Stimulated activated CD4-positive, alpha-beta T cell treated with anti-CD3 and anti-CD28 coated beads, Interleukin-1b, Interleukin-23, amount 100 ng/mL, for 4 hours (primary cell): ENCODE measurements at regions not wholly inside any gene's neighbourhood (a gene's known extent, or its start where the extent isn't known, plus 50 kb on each side); places are given as distances from the start of the nearest gene placed in this dataset.

Experiments
- DNase-seq, 2 donors: peaks; one replicate each; pipeline ENCODE4 v3.0.0-alpha.2; 2020; ENCODE audit warnings: low read depth in 2 of 2

DNA sequence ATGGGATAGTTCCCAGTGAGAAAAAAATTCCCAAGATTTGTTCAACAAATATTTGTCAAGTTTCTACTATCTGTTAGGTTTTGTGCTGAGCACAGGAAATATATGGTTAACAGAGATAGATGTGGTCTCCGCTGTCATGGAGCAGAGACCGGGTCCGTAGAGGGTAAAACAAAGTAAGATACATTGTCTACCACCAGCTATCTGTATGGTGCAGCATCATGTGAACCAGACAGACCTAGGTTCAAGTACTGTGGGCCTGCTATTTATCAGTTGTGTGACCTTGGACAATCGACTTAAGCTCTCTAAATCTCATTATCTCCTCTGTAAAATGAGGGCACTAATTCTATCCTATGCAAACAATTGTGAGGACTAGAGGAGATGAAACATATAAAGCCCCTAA, 109.8 kb downstream of the DUSP10 start:
- DNase-seq, result no peak

DNA sequence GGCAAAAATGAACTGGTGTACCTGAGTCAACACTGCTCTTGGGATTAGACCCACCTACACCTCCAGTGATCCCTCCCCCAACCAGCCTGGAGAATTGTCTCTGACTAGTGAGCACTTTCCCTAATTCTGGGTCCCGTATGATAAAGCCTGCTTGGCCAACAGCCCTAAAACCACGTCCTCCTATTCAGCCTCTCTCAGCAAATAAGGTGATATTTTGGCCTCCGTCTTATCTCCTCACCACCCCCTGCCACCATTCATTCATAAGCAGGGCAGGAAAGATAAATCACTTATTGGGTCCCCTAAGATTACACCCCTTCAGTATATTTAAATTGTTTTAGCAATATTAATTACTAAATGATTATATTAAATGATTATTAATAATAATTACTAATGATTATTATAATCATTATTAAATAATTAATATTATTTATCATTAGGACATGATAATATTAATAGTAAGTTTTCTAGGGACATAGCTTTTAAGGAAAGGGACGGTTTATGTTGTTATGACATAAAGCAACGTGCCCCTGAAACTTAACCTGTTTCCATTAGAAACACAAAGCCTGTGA, 108.0 kb downstream of the DUSP10 start:
- no peak for DNase-seq

DNA sequence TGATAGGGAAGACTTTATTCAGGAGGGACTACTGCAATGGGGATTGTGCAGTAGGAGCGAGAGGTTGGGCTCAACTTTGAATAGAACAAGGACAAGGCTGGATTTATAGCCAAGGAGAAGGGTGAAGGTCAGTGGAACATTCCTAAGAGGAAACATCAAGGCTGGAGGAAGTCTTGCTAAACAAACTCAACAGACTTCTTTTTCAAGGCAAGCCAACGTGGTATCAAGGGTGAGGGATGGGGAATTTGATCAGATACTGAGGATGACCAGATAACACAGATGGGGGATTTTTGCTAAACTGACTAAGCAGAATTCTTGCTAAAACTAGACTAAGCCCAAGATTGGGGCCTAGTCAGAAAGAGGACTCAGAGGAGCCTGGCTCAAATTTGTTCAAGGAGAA, 107.3 kb downstream of the DUSP10 start:
- DNase-seq, result no peak

DNA sequence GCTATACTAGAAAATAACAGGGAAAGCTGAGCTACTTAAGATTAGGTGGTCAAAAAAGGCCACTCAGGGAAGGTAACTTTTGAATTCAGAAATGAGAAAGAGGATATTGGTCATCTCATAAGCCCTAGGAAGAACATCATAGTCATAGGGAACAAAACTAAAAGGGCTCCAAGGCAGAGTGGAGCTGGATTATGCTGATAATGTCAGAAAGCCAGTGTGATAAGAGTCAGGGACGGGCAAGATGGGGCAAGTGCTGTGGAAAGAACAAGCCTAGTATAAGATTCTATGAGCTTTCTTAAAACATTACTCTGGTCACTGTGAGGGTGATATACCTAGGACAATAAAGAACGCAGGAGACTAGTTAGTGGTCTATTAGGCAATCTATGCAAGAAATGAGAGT, 106.6 kb downstream of the DUSP10 start:
- DNase-seq, result no peak

DNA sequence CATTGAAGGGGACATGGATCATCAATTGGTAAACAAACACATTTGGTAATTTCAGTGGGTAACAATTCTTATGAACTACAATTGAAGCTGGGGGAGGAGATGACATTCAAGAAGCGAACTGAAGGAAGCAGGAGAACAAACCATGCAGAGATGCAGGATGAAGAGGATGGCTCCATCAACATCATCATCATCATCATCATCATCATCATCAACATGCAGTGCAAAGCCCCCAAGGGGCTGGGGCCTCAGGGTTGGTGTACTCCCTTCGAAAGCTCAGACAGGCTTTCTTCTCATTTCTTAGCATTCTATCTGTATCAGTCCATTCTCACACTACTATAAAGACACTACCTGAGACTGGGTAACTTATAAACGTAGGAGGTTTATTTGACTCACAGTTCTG, 105.8 kb downstream of the DUSP10 start:
- no peak for DNase-seq

DNA sequence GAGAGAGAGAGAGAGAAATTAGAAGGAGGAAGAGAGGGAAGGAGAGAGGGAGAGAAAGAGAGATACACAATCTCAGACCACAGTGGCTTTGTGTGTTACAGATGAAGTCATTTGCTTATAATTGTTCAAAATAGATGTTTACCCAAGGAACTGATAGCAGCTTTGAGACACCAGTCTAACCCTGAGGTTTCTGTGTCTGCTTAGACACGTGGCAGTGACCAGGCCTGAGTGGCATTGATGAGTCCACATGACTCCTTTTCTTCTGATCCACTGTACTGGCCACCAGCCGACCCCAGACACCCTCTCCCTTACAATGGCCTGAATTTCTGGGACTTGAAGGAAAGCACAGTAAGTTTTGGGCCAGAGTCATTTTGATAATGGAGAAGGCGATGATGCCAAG, 104.9 kb downstream of the DUSP10 start:
- DNase-seq, result no peak

DNA sequence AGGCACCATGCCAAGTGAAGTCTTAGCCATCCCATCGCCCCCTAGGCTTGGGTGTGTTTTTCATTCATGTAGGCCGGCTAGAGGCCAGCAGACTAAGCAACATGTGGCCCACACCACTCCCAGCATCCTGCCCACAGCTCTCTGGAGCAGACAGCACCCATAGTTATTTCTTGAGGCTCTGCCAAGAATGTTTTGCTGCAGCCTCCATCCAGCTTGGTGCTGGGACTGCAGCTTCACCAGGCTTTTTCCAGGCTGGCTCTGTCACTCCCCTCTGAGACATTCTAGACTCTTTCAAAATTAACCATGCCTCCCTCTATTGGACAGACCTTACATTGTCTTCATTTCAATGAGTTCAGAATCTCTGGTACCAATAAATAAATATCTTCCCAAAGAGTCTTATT, 104.2 kb downstream of the DUSP10 start:
- DNase-seq, result no peak

DNA sequence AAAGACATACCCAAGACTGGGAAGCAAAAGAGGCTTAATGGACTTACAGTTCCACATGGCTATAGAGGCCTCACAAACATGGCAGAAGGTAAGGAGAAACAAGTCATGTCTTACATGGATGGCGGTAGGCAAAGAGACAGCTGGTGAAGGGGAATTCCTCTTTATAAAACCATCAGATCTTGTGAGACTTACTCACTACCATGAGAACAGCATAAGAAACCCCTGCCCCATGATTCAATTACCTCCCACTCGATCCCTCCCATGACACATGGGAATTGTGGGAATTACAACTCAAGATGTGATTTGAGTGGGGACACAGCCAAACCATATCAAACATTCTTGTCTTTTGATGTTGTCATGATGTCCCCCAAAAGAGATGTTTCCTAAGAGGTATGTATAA, 103.3 kb downstream of the DUSP10 start:
- DNase-seq, result no peak

DNA sequence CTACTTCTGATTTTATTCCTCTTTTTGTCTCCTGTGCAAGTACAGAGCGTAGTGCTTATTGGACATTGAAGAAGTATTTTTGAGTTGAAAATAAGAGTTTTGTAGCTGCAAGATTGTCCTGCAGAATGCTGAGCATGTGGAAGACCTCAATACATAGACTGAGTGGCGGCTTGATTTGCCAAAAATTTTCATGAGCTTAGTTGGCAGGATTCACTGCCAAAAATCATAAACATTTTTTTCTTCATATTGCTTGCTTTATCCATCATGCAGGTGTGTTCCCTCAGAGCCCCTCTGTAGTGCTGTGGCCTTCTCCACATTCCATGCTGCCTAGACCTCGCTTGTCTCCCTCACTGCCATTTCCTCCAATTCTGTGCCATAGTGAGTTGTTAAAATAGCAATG, 100.1 kb downstream of the DUSP10 start:
- DNase-seq, result no peak

DNA sequence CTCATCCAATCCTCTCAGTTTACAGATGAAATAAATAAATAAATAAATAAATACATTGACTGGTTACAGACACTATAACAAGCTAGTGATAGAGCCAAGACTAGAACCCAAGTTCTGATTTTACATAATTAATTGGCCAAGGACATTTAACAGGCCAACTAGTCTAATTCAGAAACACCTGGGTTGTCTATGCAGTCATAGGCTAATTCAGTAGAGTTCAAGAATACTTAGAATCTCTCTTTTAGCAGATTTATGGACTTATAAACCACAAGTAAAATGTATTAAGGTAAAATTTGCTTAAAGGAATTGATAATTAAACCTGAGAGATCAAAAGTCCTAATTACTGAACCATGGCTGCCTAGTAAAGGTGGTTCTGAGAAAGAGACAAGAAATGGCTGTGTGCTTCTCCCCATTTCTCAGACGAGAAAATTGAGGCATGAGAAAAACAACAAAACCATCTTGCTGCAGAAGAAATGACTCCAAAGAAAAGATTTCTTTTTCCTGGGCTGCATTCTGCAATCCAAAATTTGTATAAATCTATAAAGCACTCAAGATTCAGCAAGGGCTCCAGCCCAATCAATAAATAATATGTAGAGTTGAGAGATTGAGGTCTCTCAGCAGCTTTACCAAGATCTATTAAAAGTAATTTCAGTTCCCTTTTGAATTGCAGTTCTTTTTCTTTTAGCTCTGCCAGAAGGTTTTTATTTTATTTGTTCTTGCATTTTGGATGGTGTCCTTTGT, 98.3 kb downstream of the DUSP10 start:
- no peak for DNase-seq

DNA sequence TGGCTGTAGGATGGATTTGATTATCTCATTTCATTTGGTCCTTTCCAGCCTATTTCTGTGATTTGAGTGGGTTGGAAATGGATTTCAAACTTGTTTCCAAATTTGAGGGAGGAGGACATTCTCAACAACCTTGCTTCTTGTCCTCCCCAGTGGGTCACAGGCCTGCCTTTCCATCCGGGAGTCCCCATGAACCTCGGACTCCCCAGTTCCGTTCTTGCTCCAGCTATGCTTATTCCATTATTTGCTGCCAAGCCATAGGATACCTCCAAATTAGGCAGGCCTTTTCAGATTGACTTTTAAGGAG, 97.8 kb downstream of the DUSP10 start:
- no peak for DNase-seq

DNA sequence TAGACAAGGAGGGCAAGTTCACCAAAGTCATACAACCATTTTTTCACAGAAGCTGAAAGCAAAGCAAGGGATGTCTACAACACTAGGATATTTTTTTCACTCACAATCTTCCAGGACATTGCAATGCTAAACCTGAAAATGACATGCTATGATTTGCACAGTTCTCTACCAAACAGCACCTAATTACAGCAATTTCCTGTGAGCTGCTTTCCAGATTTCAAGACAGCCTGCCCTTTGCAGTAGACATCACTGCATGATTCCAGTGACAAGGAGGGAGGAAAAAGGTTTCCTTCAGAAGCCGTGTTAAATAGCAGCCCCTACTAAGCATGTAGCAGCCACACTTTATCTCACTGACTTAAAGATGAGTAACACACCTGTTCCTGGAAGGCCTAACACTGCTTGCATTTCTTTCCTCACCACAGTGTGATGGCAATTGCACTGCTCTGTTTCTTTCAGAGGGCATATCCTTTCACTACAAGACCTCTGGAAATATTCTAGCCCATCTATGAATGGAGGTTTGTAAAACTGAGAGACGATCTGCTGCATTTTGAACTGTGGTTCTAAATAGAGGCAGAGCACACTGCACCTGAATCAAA, 97.1 kb downstream of the DUSP10 start:
- no peak for DNase-seq

DNA sequence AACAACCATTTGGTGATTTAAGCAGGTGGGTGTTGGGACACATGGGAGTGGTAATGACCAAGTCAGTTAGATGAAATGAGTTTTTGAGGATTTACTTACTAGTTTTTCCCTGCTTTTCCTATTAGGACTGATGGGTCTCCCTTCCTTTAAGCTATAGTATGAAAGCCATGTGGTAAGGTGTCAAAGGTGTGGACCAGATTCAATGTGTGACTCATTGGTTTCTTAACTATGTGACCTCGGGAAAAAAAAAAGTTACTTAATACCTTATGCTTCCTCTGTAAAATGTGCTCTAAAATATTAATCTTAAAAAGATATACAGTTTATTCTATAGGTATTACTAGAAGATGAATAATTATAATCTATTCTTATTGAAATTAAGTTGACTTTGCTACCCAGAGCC, 93.7 kb downstream of the DUSP10 start:
- DNase-seq, result no peak
